WTC11 (cell line): ENCODE measurements at regions not wholly inside any gene's neighbourhood (a gene's known extent, or its start where the extent isn't known, plus 50 kb on each side); places are given as distances from the start of the nearest gene placed in this dataset.

Experiments
- ATAC-seq: fragments of 200-7000 bp; cut with Tn5 transposase; 2 replicates; pipeline ENCODE4 v1.10.0; 2021; ENCODE audit warnings: mild to moderate bottlenecking, moderate library complexity
- CTCF ChIA-PET: fragments of 300-600 bp; sonication (Branson Sonifier 250); formaldehyde crosslinking; loops from one replicate; lab custom pipeline; 2021; ENCODE audit warnings: antibody characterized with exemption; lab: Charles Lee
- POLR2A ChIA-PET: fragments of 350-600 bp; sonication (Branson Sonifier 250); formaldehyde crosslinking; loops from one replicate; lab custom pipeline; 2021; ENCODE audit warnings: antibody characterized with exemption; lab: Charles Lee
- DNase-seq: peaks from one replicate; pipeline ENCODE4 v3.0.0; 2021; ENCODE audit warnings: low spot score
- H3K27ac Mint-ChIP-seq: 2 replicates; pipeline ENCODE4 v1.8.0; 2021; ENCODE audit warnings: mixed read lengths
- H3K27me3 Mint-ChIP-seq: 2 replicates; pipeline ENCODE4 v1.8.0; 2021; ENCODE audit warnings: low read depth, mild to moderate bottlenecking, moderate library complexity, mixed read lengths
- H3K36me3 Mint-ChIP-seq: 2 replicates; pipeline ENCODE4 v1.8.0; 2021; ENCODE audit warnings: mixed read lengths
- H3K4me1 Mint-ChIP-seq: 2 replicates; pipeline ENCODE4 v1.8.0; 2022; ENCODE audit warnings: mixed read lengths
- H3K4me3 Mint-ChIP-seq: 2 replicates; pipeline ENCODE4 v1.8.0; 2021; ENCODE audit warnings: mild to moderate bottlenecking, moderate library complexity, mixed read lengths
- H3K9me3 Mint-ChIP-seq: 2 replicates; pipeline ENCODE4 v1.8.0; 2021; ENCODE audit warnings: mixed read lengths
- CBFB ChIP-seq: sonication (generic); formaldehyde crosslinking; IDR thresholded peaks from 2 replicates; pipeline ENCODE4 v1.8.1; 2022; ENCODE audit warnings: mild to moderate bottlenecking, low read depth, missing genetic modification reagents
- ELF4 ChIP-seq: sonication (generic); formaldehyde crosslinking; IDR thresholded peaks from 2 replicates; pipeline ENCODE4 v1.8.1; 2022; ENCODE audit warnings: low read depth, mild to moderate bottlenecking, moderate library complexity, missing genetic modification reagents
- ETV6 ChIP-seq: sonication (generic); formaldehyde crosslinking; IDR thresholded peaks from 2 replicates; pipeline ENCODE4 v1.8.1; 2022; ENCODE audit warnings: mild to moderate bottlenecking, missing genetic modification reagents
- FOXJ3 ChIP-seq: sonication (generic); formaldehyde crosslinking; IDR thresholded peaks from 2 replicates; pipeline ENCODE4 v1.9.0; 2021; ENCODE audit warnings: missing genetic modification reagents, mild to moderate bottlenecking, borderline replicate concordance
- FOXK1 ChIP-seq: sonication (generic); formaldehyde crosslinking; IDR thresholded peaks from 2 replicates; pipeline ENCODE4 v1.8.0; 2022; ENCODE audit warnings: mild to moderate bottlenecking, moderate library complexity, missing genetic modification reagents
- IRF1 ChIP-seq: sonication (generic); formaldehyde crosslinking; IDR thresholded peaks from 2 replicates; pipeline ENCODE4 v1.8.0; 2023; ENCODE audit warnings: missing genetic modification reagents
- JAZF1 ChIP-seq: fragments of 250-450 bp; sonication (Bioruptor Pico); IDR thresholded peaks from 2 replicates; pipeline ENCODE4 v1.9.0; 2021; ENCODE audit warnings: moderate library complexity, mild to moderate bottlenecking, inconsistent platforms
- SMAD3 ChIP-seq: sonication (generic); formaldehyde crosslinking; IDR thresholded peaks from 2 replicates; pipeline ENCODE4 v1.8.0; 2022; ENCODE audit warnings: missing genetic modification reagents, mild to moderate bottlenecking, borderline replicate concordance
- SOX15 ChIP-seq: fragments of 250-450 bp; sonication (Bioruptor Pico); IDR thresholded peaks from 2 replicates; pipeline ENCODE4 v1.9.0; 2021; ENCODE audit warnings: mild to moderate bottlenecking
- TEAD1 ChIP-seq: sonication (generic); formaldehyde crosslinking; IDR thresholded peaks from 2 replicates; pipeline ENCODE4 v1.8.0; 2022; ENCODE audit warnings: mild to moderate bottlenecking, missing genetic modification reagents
- TEAD4 ChIP-seq: sonication (generic); formaldehyde crosslinking; IDR thresholded peaks from 2 replicates; pipeline ENCODE4 v1.8.0; 2022; ENCODE audit warnings: mild to moderate bottlenecking, missing genetic modification reagents
- TP53 ChIP-seq: sonication (generic); formaldehyde crosslinking; IDR thresholded peaks from 2 replicates; pipeline ENCODE4 v1.8.1; 2023; ENCODE audit warnings: mild to moderate bottlenecking, missing genetic modification reagents
- ZNF317 ChIP-seq: sonication (generic); formaldehyde crosslinking; IDR thresholded peaks from 2 replicates; pipeline ENCODE4 v1.8.1; 2023; ENCODE audit warnings: low read depth, mild to moderate bottlenecking, moderate library complexity, missing genetic modification reagents, borderline replicate concordance
- ZNF396 ChIP-seq: fragments of 250-450 bp; sonication (Bioruptor Pico); IDR thresholded peaks from 2 replicates; pipeline ENCODE4 v1.8.0; 2021; ENCODE audit warnings: mild to moderate bottlenecking, moderate library complexity, borderline replicate concordance
- ZNF423 ChIP-seq: fragments of 250-450 bp; sonication (Bioruptor Pico); IDR thresholded peaks from 2 replicates; pipeline ENCODE4 v2.1.2; 2022; ENCODE audit warnings: mild to moderate bottlenecking, moderate library complexity
- ZNF671 ChIP-seq: fragments of 250-450 bp; sonication (Bioruptor Pico); IDR thresholded peaks from 2 replicates; pipeline ENCODE4 v1.8.0; 2021; ENCODE audit warnings: mild to moderate bottlenecking
- ZSCAN18 ChIP-seq: fragments of 250-450 bp; sonication (Bioruptor Pico); IDR thresholded peaks from 2 replicates; pipeline ENCODE4 v2.1.2; 2022; ENCODE audit warnings: mild to moderate bottlenecking, moderate library complexity
- TF ChIP-seq, protein P1 (sequence below): sonication (generic); formaldehyde crosslinking; IDR thresholded peaks from 2 replicates; pipeline ENCODE4 v1.8.1; 2022; ENCODE audit warnings: mild to moderate bottlenecking, missing genetic modification reagents, moderate library complexity, borderline replicate concordance
- TF ChIP-seq, protein P2 (sequence below): sonication (generic); formaldehyde crosslinking; IDR thresholded peaks from 2 replicates; pipeline ENCODE4 v1.8.1; 2023; ENCODE audit warnings: mild to moderate bottlenecking, missing genetic modification reagents, moderate library complexity
- TF ChIP-seq, protein P3 (sequence below): fragments of 200-600 bp; IDR thresholded peaks from 2 replicates; pipeline ENCODE4 v1.8.0; 2022; ENCODE audit warnings: antibody characterized with exemption
- TF ChIP-seq, protein P4 (sequence below): sonication (generic); formaldehyde crosslinking; IDR thresholded peaks from 2 replicates; pipeline ENCODE4 v1.8.0; 2022; ENCODE audit warnings: mild to moderate bottlenecking, missing genetic modification reagents
- TF ChIP-seq, protein P5 (sequence below): fragments of 250-450 bp; sonication (Bioruptor Pico); IDR thresholded peaks from 2 replicates; pipeline ENCODE4 v1.9.0; 2021; ENCODE audit warnings: mild to moderate bottlenecking
- TF ChIP-seq, protein P6 (sequence below): sonication (generic); formaldehyde crosslinking; IDR thresholded peaks from 2 replicates; pipeline ENCODE4 v1.8.1; 2023; ENCODE audit warnings: mild to moderate bottlenecking, missing genetic modification reagents, moderate library complexity

DNA sequence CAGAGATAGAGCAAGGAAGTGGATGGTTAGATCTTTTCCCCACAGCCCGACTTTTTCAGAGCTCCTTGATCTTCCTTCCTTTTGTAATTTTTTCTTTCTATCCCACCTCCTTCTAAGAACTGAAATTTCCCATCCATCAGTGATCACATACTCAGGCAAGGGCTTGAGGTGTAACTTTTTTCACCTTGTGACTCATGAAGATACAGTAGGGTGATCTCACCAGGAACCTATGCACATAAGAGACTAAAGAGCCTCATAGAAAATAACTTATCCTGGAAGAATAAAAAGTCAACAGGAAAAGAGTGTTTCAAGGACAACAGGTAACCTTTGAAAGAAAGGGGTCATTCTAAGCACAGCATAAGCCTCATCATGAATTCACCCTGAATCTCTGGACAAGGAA is 131.2 kb upstream of the HCCS start:
- POLR2A ChIA-PET, result no interaction called here
- DNase-seq, result no peak
- ATAC-seq, result no peak
- Mint-ChIP-seq H3K4me1 (0 out of 2 replicates have a peak, but pooled peaks cover 2% of the 10 kb centered on the region), H3K27ac (no peak overlapping the region), H3K9me3 (no peaks in the 10 kb centered on the region; the same call in 1 of the 2 replicates), H3K27me3 (no peaks in the 10 kb centered on the region), H3K4me3 (no peak overlapping the region), H3K36me3 (no peaks in the 10 kb centered on the region)
- TF ChIP-seq, protein P1, sequence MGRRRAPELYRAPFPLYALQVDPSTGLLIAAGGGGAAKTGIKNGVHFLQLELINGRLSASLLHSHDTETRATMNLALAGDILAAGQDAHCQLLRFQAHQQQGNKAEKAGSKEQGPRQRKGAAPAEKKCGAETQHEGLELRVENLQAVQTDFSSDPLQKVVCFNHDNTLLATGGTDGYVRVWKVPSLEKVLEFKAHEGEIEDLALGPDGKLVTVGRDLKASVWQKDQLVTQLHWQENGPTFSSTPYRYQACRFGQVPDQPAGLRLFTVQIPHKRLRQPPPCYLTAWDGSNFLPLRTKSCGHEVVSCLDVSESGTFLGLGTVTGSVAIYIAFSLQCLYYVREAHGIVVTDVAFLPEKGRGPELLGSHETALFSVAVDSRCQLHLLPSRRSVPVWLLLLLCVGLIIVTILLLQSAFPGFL (CRISPR knock-in tag), result no peak
- TF ChIP-seq, protein P2, sequence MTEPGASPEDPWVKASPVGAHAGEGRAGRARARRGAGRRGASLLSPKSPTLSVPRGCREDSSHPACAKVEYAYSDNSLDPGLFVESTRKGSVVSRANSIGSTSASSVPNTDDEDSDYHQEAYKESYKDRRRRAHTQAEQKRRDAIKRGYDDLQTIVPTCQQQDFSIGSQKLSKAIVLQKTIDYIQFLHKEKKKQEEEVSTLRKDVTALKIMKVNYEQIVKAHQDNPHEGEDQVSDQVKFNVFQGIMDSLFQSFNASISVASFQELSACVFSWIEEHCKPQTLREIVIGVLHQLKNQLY, result no peak
- TF ChIP-seq SMAD3 (CRISPR knock-in tag) (no peak), ELF4 (CRISPR knock-in tag) (no peak), ZNF671 (CRISPR knock-in tag) (no peak), ZSCAN18 (CRISPR knock-in tag) (no peak), TEAD1 (CRISPR knock-in tag) (no peak), CBFB (no peak), FOXK1 (CRISPR knock-in tag) (no peak), ZNF317 (no peak), TP53 (CRISPR knock-in tag) (no peak), ZNF396 (CRISPR knock-in tag) (no peak), TEAD4 (CRISPR knock-in tag) (no peak), ETV6 (CRISPR knock-in tag) (no peak), IRF1 (CRISPR knock-in tag) (no peak), ZNF423 (CRISPR knock-in tag) (no peak), FOXJ3 (CRISPR knock-in tag) (no peak)
- TF ChIP-seq, protein P3, sequence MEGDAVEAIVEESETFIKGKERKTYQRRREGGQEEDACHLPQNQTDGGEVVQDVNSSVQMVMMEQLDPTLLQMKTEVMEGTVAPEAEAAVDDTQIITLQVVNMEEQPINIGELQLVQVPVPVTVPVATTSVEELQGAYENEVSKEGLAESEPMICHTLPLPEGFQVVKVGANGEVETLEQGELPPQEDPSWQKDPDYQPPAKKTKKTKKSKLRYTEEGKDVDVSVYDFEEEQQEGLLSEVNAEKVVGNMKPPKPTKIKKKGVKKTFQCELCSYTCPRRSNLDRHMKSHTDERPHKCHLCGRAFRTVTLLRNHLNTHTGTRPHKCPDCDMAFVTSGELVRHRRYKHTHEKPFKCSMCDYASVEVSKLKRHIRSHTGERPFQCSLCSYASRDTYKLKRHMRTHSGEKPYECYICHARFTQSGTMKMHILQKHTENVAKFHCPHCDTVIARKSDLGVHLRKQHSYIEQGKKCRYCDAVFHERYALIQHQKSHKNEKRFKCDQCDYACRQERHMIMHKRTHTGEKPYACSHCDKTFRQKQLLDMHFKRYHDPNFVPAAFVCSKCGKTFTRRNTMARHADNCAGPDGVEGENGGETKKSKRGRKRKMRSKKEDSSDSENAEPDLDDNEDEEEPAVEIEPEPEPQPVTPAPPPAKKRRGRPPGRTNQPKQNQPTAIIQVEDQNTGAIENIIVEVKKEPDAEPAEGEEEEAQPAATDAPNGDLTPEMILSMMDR, result no peak
- TF ChIP-seq, protein P4, sequence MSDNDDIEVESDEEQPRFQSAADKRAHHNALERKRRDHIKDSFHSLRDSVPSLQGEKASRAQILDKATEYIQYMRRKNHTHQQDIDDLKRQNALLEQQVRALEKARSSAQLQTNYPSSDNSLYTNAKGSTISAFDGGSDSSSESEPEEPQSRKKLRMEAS (CRISPR knock-in tag), result no peak
- CTCF ChIA-PET, result no interaction called here

DNA sequence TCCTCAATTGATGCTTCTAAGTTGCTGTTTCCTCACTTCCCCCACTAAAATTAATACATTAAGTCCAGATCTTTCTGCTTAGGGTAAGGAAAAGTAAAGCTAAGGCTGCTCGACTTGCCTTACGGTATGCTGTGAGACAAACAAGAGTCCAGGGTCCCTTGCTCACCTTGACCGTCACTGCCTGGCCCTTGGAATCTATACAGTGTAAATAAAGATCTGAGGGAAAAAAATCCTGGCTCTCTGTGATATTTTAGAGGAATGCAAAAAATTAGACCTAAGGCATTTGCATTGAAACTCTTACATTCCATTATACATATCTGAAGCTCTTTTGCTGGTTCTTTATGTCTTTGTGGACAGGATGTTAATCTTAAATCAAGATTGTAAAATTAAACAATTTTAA is 129.6 kb upstream of the HCCS start:
- 0 out of 2 replicates have a peak, but pooled peaks cover 2% of the 10 kb centered on the region for H3K4me1 Mint-ChIP-seq
- ATAC-seq (no peak), DNase-seq (no peak)
- H3K4me3 Mint-ChIP-seq, result no peak overlapping the region
- CTCF ChIA-PET, result no interaction called here
- H3K27ac Mint-ChIP-seq, result no peak overlapping the region
- no peaks in the 10 kb centered on the region for H3K27me3 Mint-ChIP-seq
- H3K36me3 Mint-ChIP-seq, result no peaks in the 10 kb centered on the region
- no peaks in the 10 kb centered on the region; the same call in 1 of the 2 replicates for H3K9me3 Mint-ChIP-seq
- POLR2A ChIA-PET, result no interaction called here
- no peak for TF ChIP-seq TEAD1 (CRISPR knock-in tag)
- TF ChIP-seq, protein P5, sequence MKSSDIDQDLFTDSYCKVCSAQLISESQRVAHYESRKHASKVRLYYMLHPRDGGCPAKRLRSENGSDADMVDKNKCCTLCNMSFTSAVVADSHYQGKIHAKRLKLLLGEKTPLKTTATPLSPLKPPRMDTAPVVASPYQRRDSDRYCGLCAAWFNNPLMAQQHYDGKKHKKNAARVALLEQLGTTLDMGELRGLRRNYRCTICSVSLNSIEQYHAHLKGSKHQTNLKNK (CRISPR knock-in tag), result no peak
- TF ChIP-seq SOX15, result no peak
- TF ChIP-seq, protein P6, sequence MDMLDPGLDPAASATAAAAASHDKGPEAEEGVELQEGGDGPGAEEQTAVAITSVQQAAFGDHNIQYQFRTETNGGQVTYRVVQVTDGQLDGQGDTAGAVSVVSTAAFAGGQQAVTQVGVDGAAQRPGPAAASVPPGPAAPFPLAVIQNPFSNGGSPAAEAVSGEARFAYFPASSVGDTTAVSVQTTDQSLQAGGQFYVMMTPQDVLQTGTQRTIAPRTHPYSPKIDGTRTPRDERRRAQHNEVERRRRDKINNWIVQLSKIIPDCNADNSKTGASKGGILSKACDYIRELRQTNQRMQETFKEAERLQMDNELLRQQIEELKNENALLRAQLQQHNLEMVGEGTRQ, result no peak
- TF ChIP-seq, protein P1 (CRISPR knock-in tag), result no peak
- TF ChIP-seq JAZF1 (CRISPR knock-in tag), result no peak
- TF ChIP-seq, all 79 proteins: peak for 0
